Sigmoid colon (tissue), 4 donors: ENCODE measurements at regions not wholly inside any gene's neighbourhood (a gene's known extent, or its start where the extent isn't known, plus 50 kb on each side); places are given as distances from the start of the nearest gene placed in this dataset.

Experiments used
- EP300 ChIP-seq, 4 donors: sonication (generic); formaldehyde crosslinking; IDR thresholded peaks; one replicate each; pipeline ENCODE4 v1.6.1; 2017; ENCODE audit warnings: antibody characterized with exemption in 4 of 4
- POLR2A ChIP-seq, 2 donors: fragments of 450-650 bp; IDR thresholded peaks; one replicate each; pipeline ENCODE4 v1.6.1; 2016; ENCODE audit warnings: antibody characterized with exemption in 2 of 2, mild to moderate bottlenecking in 2 of 2, moderate library complexity in 2 of 2
- POLR2AphosphoS5 ChIP-seq, 4 donors: sonication (generic); formaldehyde crosslinking; IDR thresholded peaks; one replicate each; pipeline ENCODE4 v1.6.1; 2017; ENCODE audit warnings: antibody characterized with exemption in 4 of 4
- TF ChIP-seq, protein P1 (sequence below), 4 experiments: fragments of 450-650 bp in 3 of 4; fragments of 200-600 bp in 1 of 4; IDR thresholded peaks; one replicate each; pipeline ENCODE4 v1.5.1; 2016 to 2019; ENCODE audit warnings: antibody characterized with exemption in 4 of 4, mild to moderate bottlenecking in 3 of 4, moderate library complexity in 2 of 4

DNA sequence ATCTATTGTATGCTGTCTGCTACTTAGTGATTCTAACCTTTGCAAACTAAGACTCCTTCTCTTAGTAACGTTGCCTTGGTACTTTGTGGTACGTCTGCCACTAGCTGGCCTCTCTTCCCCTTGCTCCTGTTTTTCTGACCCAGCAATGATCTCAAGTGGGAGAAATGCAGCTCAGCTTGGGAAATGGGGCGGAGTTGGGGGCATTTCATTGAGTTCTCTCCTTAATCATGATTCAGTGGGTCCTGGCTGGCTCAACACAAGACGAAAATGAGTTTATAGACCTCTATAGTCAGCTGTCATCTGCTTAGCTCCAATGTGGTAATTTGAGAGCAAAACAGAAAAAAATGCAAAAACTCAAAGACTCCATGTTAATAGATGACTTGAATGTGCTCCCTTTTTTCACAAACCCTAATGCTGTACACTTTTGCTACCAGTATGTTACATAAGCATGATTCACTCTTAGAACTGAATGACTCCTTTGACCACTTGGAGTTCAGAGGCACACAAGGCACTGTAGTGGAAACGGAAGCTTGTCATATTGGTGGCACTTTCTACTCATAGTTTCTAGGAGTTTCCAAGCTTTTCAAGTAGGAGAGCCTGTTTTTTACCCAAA, 55.3 kb upstream of the SOX4 start:
- TF ChIP-seq, protein P1, sequence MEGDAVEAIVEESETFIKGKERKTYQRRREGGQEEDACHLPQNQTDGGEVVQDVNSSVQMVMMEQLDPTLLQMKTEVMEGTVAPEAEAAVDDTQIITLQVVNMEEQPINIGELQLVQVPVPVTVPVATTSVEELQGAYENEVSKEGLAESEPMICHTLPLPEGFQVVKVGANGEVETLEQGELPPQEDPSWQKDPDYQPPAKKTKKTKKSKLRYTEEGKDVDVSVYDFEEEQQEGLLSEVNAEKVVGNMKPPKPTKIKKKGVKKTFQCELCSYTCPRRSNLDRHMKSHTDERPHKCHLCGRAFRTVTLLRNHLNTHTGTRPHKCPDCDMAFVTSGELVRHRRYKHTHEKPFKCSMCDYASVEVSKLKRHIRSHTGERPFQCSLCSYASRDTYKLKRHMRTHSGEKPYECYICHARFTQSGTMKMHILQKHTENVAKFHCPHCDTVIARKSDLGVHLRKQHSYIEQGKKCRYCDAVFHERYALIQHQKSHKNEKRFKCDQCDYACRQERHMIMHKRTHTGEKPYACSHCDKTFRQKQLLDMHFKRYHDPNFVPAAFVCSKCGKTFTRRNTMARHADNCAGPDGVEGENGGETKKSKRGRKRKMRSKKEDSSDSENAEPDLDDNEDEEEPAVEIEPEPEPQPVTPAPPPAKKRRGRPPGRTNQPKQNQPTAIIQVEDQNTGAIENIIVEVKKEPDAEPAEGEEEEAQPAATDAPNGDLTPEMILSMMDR (IDR thresholded peaks at IDR 0.05): no peak
- TF ChIP-seq POLR2A (IDR thresholded peaks at IDR 0.05): no peak
- no peak for TF ChIP-seq EP300 (IDR thresholded peaks at IDR 0.05)
- TF ChIP-seq POLR2AphosphoS5 (IDR thresholded peaks at IDR 0.05): no peak
